Stimulated activated naive CD8-positive, alpha-beta T cell treated with anti-CD3 and anti-CD28 coated beads, Interleukin-15, Interleukin-2, amounts not matched to agents 100 ng/mL and 50 ng/mL, for 24 hours (primary cell): ENCODE measurements at regions not wholly inside any gene's neighbourhood (a gene's known extent, or its start where the extent isn't known, plus 50 kb on each side); places are given as distances from the start of the nearest gene placed in this dataset.

Experiments used
- H3K27ac Mint-ChIP-seq: one replicate; pipeline ENCODE4 v1.8.0; 2021; ENCODE audit warnings: mild to moderate bottlenecking, mixed read lengths
- H3K27me3 Mint-ChIP-seq: one replicate; pipeline ENCODE4 v1.8.0; 2021; ENCODE audit warnings: mixed read lengths
- H3K36me3 Mint-ChIP-seq: one replicate; pipeline ENCODE4 v1.8.0; 2021; ENCODE audit warnings: low read depth, mixed read lengths
- H3K4me1 Mint-ChIP-seq: one replicate; pipeline ENCODE4 v1.8.0; 2021; ENCODE audit warnings: low read depth, mixed read lengths
- H3K4me3 Mint-ChIP-seq: one replicate; pipeline ENCODE4 v1.8.0; 2021; ENCODE audit warnings: mild to moderate bottlenecking, mixed read lengths
- H3K9me3 Mint-ChIP-seq: one replicate; pipeline ENCODE4 v1.8.0; 2021; ENCODE audit warnings: mixed read lengths

GRCh38 chr17:51373489-51374152 lies 113.3 kb downstream of the UTP18 start:
- Mint-ChIP-seq H3K4me1 (peaks cover 13% of the 10 kb centered on the region), H3K9me3 (no peaks in the 10 kb centered on the region), H3K27ac (no peak overlapping the region), H3K36me3 (no peaks in the 10 kb centered on the region), H3K4me3 (no peak overlapping the region), H3K27me3 (no peaks in the 10 kb centered on the region)

DNA sequence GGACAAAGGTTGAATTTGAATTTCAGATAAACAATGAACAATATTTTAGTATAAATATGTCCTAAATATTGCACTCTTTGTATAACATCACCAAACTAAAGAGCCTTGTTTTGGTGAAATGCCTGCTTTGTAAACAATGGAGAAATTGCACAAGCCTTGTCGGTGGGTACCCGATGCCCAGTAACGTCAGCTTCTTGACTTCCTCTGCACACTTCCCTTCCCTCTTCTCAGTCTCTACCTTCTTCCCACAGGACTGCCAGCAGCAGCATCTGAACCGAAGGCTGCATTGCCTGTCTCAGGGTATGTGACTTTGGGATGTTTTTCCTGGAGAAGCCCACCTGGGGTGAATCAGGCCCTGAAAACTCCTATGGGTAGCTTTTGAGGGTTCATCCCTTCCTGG lies 113.9 kb downstream of the UTP18 start:
- Mint-ChIP-seq H3K4me3 (no peak overlapping the region), H3K27ac (no peak overlapping the region), H3K36me3 (no peaks in the 10 kb centered on the region), H3K9me3 (no peaks in the 10 kb centered on the region), H3K4me1 (peaks cover 13% of the 10 kb centered on the region), H3K27me3 (no peaks in the 10 kb centered on the region)

DNA sequence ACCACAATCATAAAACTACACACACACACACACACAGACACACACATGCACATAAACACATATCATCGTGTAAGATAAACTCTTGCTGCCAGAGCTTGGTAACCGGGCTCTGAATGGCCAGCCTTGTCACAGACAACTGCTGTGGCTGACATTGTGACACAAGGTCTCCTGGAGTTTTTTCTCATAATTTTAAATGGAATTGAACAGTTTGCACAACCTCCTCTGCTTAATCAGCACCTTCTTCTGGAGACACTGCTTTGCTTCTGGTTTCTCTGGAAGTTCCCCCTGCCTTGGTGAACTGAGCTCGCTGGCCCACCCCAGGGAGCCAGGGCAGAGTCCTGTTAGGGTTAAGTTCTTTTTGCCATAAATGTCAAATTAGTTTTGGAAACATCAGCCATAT lies 115.4 kb downstream of the UTP18 start:
- H3K27me3 Mint-ChIP-seq: no peaks in the 10 kb centered on the region

GRCh38 chr17:51376739-51377138 lies 116.4 kb downstream of the UTP18 start:
- Mint-ChIP-seq H3K9me3 (no peaks in the 10 kb centered on the region), H3K4me1 (peaks cover 10% of the 10 kb centered on the region), H3K36me3 (no peaks in the 10 kb centered on the region), H3K4me3 (no peak overlapping the region), H3K27me3 (no peaks in the 10 kb centered on the region), H3K27ac (no peak overlapping the region)

More for the DNA sequence above, 115.4 kb downstream of the UTP18 start:
- Mint-ChIP-seq H3K9me3 (no peaks in the 10 kb centered on the region), H3K4me1 (peaks cover 13% of the 10 kb centered on the region), H3K36me3 (no peaks in the 10 kb centered on the region), H3K27ac (no peak overlapping the region), H3K4me3 (no peak overlapping the region)

DNA sequence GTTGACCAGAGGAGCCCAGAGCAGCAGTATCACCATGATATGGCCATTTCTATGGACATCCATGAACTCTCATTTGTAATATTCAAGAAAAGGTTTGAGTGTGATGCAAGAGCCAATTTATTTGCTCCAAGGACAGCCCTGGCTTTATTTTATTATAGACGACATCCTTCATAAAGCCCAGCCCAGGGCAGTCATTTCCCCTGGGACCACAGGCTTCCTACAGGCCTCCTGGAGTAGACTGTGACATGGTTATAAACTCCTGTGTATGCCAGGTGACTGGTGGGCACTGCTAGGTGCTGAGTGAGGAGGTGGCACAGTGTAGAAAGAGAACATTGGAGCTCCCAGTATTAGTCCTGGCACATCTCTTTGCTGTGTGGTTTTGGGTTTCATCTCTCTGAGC lies 120.9 kb downstream of the UTP18 start:
- no peaks in the 10 kb centered on the region for H3K36me3 Mint-ChIP-seq
- H3K9me3 Mint-ChIP-seq: no peaks in the 10 kb centered on the region
- H3K27ac Mint-ChIP-seq: no peak overlapping the region
- H3K4me3 Mint-ChIP-seq: no peak overlapping the region
- H3K4me1 Mint-ChIP-seq: no peaks in the 10 kb centered on the region
- no peaks in the 10 kb centered on the region for H3K27me3 Mint-ChIP-seq

DNA sequence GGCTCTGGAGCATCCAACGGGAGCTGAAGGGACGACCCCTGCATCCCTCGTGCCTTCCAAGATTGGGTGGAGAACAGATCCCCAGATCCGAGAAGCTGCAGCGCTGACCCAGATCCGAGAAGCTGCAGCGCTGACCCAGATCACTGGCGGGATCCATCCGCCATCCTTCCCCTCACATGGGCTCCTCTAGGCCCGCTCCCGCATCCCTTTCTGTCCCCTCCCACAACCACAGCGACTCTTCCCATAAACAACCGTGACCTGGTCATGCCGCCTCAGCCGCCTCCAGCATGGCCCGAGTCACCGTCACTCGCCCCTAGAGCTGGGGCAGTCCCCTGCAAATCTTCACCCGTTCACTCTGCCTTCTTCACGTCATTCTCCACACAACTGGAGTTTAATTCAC lies 124.9 kb downstream of the UTP18 start:
- Mint-ChIP-seq H3K4me1 (no peaks in the 10 kb centered on the region), H3K36me3 (no peaks in the 10 kb centered on the region), H3K27ac (no peak overlapping the region), H3K4me3 (no peak overlapping the region), H3K27me3 (no peaks in the 10 kb centered on the region), H3K9me3 (no peaks in the 10 kb centered on the region)

- H3K9me3 Mint-ChIP-seq: no peaks in the 10 kb centered on the region
- H3K4me1 Mint-ChIP-seq: no peaks in the 10 kb centered on the region
- no peaks in the 10 kb centered on the region for H3K36me3 Mint-ChIP-seq
- H3K27ac Mint-ChIP-seq: no peak overlapping the region
- no peak overlapping the region for H3K4me3 Mint-ChIP-seq
- no peaks in the 10 kb centered on the region for H3K27me3 Mint-ChIP-seq
Measured at GRCh38 chr17:51387582-51387981, 127.2 kb downstream of the UTP18 start.

GRCh38 chr17:51387986-51388385 lies 127.6 kb downstream of the UTP18 start:
- Mint-ChIP-seq H3K36me3 (no peaks in the 10 kb centered on the region), H3K27ac (no peak overlapping the region), H3K9me3 (no peaks in the 10 kb centered on the region), H3K27me3 (no peaks in the 10 kb centered on the region), H3K4me3 (no peak overlapping the region), H3K4me1 (no peaks in the 10 kb centered on the region)

DNA sequence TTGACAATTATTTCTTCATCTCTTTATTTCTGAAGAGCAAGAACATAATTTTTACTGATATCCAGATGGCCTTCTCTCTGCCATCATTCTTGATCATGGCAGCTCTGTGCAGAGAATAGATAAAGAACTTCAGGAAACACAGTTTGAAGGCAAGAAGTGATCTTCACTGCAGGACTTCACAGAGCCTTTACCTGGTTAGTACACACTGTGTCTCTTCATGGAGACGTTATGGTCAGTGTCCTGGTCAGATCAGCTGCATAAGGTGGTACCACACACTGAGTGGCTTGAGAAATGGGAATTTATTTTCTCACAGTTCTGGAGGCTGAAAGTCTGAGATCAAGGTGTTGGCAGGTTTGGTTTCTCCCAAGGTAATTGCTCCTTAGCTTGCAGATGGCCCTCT lies 129.5 kb downstream of the UTP18 start:
- H3K27me3 Mint-ChIP-seq: peaks cover 6% of the 10 kb centered on the region
- H3K4me3 Mint-ChIP-seq: no peak overlapping the region
- no peaks in the 10 kb centered on the region for H3K36me3 Mint-ChIP-seq
- H3K4me1 Mint-ChIP-seq: no peaks in the 10 kb centered on the region
- H3K9me3 Mint-ChIP-seq: no peaks in the 10 kb centered on the region
- no peak overlapping the region for H3K27ac Mint-ChIP-seq

- Mint-ChIP-seq H3K36me3 (no peaks in the 10 kb centered on the region), H3K27me3 (peaks cover 6% of the 10 kb centered on the region), H3K27ac (no peak overlapping the region), H3K4me3 (no peak overlapping the region), H3K4me1 (no peaks in the 10 kb centered on the region), H3K9me3 (no peaks in the 10 kb centered on the region)
Measured at GRCh38 chr17:51391982-51392654, 131.8 kb downstream of the UTP18 start.

- H3K27me3 Mint-ChIP-seq: peaks cover 6% of the 10 kb centered on the region
- no peak overlapping the region for H3K27ac Mint-ChIP-seq
- H3K36me3 Mint-ChIP-seq: no peaks in the 10 kb centered on the region
- no peak overlapping the region for H3K4me3 Mint-ChIP-seq
- no peaks in the 10 kb centered on the region for H3K4me1 Mint-ChIP-seq
- no peaks in the 10 kb centered on the region for H3K9me3 Mint-ChIP-seq
Measured at GRCh38 chr17:51395621-51396020, 135.3 kb downstream of the UTP18 start.

GRCh38 chr17:51397361-51398127 lies 137.2 kb downstream of the UTP18 start:
- no peak overlapping the region for H3K4me3 Mint-ChIP-seq
- H3K4me1 Mint-ChIP-seq: no peaks in the 10 kb centered on the region
- no peaks in the 10 kb centered on the region for H3K9me3 Mint-ChIP-seq
- peaks cover 6% of the 10 kb centered on the region for H3K27me3 Mint-ChIP-seq
- no peaks in the 10 kb centered on the region for H3K36me3 Mint-ChIP-seq
- no peak overlapping the region for H3K27ac Mint-ChIP-seq

- H3K9me3 Mint-ChIP-seq: no peaks in the 10 kb centered on the region
- H3K36me3 Mint-ChIP-seq: no peaks in the 10 kb centered on the region
- no peak overlapping the region for H3K4me3 Mint-ChIP-seq
- H3K27me3 Mint-ChIP-seq: peaks cover 5% of the 10 kb centered on the region
- H3K27ac Mint-ChIP-seq: no peak overlapping the region
- H3K4me1 Mint-ChIP-seq: no peaks in the 10 kb centered on the region
Measured at GRCh38 chr17:51398128-51398525, 137.8 kb downstream of the UTP18 start.

GRCh38 chr17:51398687-51399086 lies 138.3 kb downstream of the UTP18 start:
- no peaks in the 10 kb centered on the region for H3K27me3 Mint-ChIP-seq
- no peak overlapping the region for H3K27ac Mint-ChIP-seq
- H3K4me3 Mint-ChIP-seq: no peak overlapping the region

GRCh38 chr17:51401279-51401678 lies 140.9 kb downstream of the UTP18 start:
- H3K4me3 Mint-ChIP-seq: no peak overlapping the region

More at GRCh38 chr17:51398687-51399086, 138.3 kb downstream of the UTP18 start:
- no peaks in the 10 kb centered on the region for H3K4me1 Mint-ChIP-seq
- H3K9me3 Mint-ChIP-seq: no peaks in the 10 kb centered on the region
- H3K36me3 Mint-ChIP-seq: no peaks in the 10 kb centered on the region

More at GRCh38 chr17:51401279-51401678, 140.9 kb downstream of the UTP18 start:
- no peak overlapping the region for H3K27ac Mint-ChIP-seq
- H3K4me1 Mint-ChIP-seq: no peaks in the 10 kb centered on the region
- H3K36me3 Mint-ChIP-seq: no peaks in the 10 kb centered on the region
- H3K9me3 Mint-ChIP-seq: no peaks in the 10 kb centered on the region
- no peaks in the 10 kb centered on the region for H3K27me3 Mint-ChIP-seq
